ENCODE measurements at regions not wholly inside any gene's neighbourhood (a gene's known extent, or its start where the extent isn't known, plus 50 kb on each side); places are given as distances from the start of the nearest gene placed in this dataset.

DNA sequence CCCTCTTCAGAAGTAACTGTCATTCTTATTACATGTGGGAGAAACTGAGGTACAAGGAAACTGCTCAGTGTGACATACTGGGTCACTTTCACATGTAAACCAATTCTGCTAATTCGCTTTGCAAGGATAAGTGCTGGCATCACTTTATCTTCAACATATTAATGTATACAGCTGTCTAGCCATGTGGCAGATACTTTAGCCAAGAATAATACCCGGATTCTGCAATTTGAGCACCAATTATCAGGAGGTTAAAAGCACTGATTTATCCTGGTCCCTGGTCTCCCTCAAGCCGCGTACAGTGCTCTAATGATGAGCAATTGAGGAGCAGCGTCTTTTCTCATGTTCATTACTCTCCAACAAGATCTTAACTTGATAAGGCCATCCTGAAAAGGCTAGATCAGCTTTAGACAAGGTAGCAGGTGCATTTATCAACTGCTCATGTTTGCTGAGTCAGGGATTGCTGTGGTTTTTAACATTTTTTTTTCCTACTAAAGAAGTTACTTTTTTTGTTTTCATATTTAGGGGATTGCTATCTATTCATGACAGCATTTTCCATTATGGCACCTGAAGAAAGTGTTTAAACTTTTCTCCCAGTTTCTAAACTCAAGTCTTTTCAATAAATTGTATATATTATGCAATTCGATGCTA, 1066.3 kb upstream of the MAP3K7 start:
- H3K9ac ChIP-seq (ENCODE audit: insufficient read depth, low read length): no peak overlapping the region
- no peak overlapping the region for H2AFZ ChIP-seq (ENCODE audit: low read length)

DNA sequence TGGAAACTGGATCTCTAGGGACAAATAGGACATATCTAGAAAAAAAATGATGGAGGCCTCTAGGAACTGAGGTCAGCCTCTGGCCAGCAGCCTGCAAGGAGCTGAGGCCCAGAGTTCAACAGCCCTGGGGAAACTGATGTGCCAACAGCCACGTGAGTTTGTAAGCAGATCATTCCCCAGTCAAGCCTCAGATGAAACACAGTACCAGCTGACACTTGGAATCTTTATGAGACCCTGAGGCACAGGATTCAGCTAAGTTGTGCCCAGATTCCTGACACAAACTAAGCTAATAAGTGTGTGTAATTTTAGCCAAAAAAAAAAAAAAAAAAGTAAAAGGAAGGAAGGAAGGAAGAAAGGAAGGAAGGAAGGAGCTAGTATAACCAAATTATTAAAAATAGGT, 1059.8 kb upstream of the MAP3K7 start:
- no peak for TF ChIP-seq EZH2 (IDR thresholded peaks at IDR 0.05; ENCODE audit: low read length, missing control alignments)
- TF ChIP-seq, protein P1, sequence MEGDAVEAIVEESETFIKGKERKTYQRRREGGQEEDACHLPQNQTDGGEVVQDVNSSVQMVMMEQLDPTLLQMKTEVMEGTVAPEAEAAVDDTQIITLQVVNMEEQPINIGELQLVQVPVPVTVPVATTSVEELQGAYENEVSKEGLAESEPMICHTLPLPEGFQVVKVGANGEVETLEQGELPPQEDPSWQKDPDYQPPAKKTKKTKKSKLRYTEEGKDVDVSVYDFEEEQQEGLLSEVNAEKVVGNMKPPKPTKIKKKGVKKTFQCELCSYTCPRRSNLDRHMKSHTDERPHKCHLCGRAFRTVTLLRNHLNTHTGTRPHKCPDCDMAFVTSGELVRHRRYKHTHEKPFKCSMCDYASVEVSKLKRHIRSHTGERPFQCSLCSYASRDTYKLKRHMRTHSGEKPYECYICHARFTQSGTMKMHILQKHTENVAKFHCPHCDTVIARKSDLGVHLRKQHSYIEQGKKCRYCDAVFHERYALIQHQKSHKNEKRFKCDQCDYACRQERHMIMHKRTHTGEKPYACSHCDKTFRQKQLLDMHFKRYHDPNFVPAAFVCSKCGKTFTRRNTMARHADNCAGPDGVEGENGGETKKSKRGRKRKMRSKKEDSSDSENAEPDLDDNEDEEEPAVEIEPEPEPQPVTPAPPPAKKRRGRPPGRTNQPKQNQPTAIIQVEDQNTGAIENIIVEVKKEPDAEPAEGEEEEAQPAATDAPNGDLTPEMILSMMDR (conservative IDR thresholded peaks at IDR 0.05 in 1 of 2, IDR thresholded peaks at IDR 0.05 in 1 of 2; ENCODE audit: low read depth in 1 of 2, low read length in 2 of 2): no peak
- Histone ChIP-seq H3K27me3 (ENCODE audit: control insufficient read depth, insufficient read depth, low read length) (no peaks in the 10 kb centered on the region), H3K9ac (ENCODE audit: insufficient read depth, low read length) (no peak overlapping the region), H3K9me3 (ENCODE audit: control insufficient read depth, insufficient read depth, low read depth, low read length) (no peaks in the 10 kb centered on the region), H3K27ac (ENCODE audit: insufficient read depth, low read length) (no peak overlapping the region), H3K4me2 (ENCODE audit: extremely low read depth, insufficient read depth, low read length) (no peak overlapping the region), H4K20me1 (ENCODE audit: control insufficient read depth, extremely low read depth, insufficient read depth, low read length) (no peaks in the 10 kb centered on the region), H3K79me2 (ENCODE audit: control insufficient read depth, insufficient read depth, low read length) (no peaks in the 10 kb centered on the region), H3K36me3 (ENCODE audit: control insufficient read depth, insufficient read depth, low read length) (no peaks in the 10 kb centered on the region), H3K4me3 (replicated peaks in 1 of 4; ENCODE audit: control extremely low read depth in 1 of 4, insufficient read depth in 1 of 4, low read depth in 3 of 4, low read length in 4 of 4) (no peak overlapping the region), H2AFZ (ENCODE audit: low read length) (no peak overlapping the region), H3K4me1 (ENCODE audit: control insufficient read depth, extremely low read depth, insufficient read depth, low read length) (no peaks in the 10 kb centered on the region)
- no peak for DNase-seq (ENCODE audit: low read depth in 2 of 2)

More for the DNA sequence above, 1066.3 kb upstream of the MAP3K7 start:
- Histone ChIP-seq H3K9me3 (ENCODE audit: control insufficient read depth, insufficient read depth, low read depth, low read length) (no peaks in the 10 kb centered on the region), H3K4me3 (replicated peaks in 1 of 4; ENCODE audit: control extremely low read depth in 1 of 4, insufficient read depth in 1 of 4, low read depth in 3 of 4, low read length in 4 of 4) (no peak overlapping the region), H3K27ac (ENCODE audit: insufficient read depth, low read length) (no peak overlapping the region), H3K79me2 (ENCODE audit: control insufficient read depth, insufficient read depth, low read length) (no peaks in the 10 kb centered on the region), H4K20me1 (ENCODE audit: control insufficient read depth, extremely low read depth, insufficient read depth, low read length) (no peaks in the 10 kb centered on the region), H3K36me3 (ENCODE audit: control insufficient read depth, insufficient read depth, low read length) (no peaks in the 10 kb centered on the region), H3K4me2 (ENCODE audit: extremely low read depth, insufficient read depth, low read length) (no peak overlapping the region), H3K4me1 (ENCODE audit: control insufficient read depth, extremely low read depth, insufficient read depth, low read length) (no peaks in the 10 kb centered on the region), H3K27me3 (ENCODE audit: control insufficient read depth, insufficient read depth, low read length) (no peaks in the 10 kb centered on the region)
- no peak for TF ChIP-seq EZH2 (IDR thresholded peaks at IDR 0.05; ENCODE audit: low read length, missing control alignments)
- TF ChIP-seq, protein P1 (conservative IDR thresholded peaks at IDR 0.05 in 1 of 2, IDR thresholded peaks at IDR 0.05 in 1 of 2; ENCODE audit: low read depth in 1 of 2, low read length in 2 of 2): no peak
- peak in 1 of 2 donors; percentile 10 for DNase-seq (ENCODE audit: low read depth in 2 of 2)

DNA sequence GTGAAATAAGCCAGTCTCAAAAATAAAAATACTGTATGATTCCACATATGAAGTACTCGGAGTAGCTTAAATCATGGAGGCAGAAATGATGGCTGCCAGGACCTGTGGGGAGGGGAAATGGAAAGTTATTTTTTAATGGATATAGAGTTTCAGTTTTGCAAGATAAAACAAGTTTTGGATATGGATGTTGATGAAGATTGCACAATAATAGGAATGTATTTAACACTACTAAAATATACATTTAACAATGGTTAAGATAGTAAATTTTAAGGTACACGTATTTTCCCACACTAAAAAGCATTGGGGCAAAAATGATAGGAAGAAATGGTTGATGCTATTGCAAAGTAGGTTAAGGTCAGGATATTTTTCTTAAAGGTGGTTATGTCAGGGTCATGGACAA, 1058.9 kb upstream of the MAP3K7 start:
- H3K79me2 ChIP-seq (ENCODE audit: control insufficient read depth, insufficient read depth, low read length): no peaks in the 10 kb centered on the region
- no peak overlapping the region for H3K4me2 ChIP-seq (ENCODE audit: extremely low read depth, insufficient read depth, low read length)
- no peaks in the 10 kb centered on the region for H3K36me3 ChIP-seq (ENCODE audit: control insufficient read depth, insufficient read depth, low read length)
- TF ChIP-seq, protein P1 (conservative IDR thresholded peaks at IDR 0.05 in 1 of 2, IDR thresholded peaks at IDR 0.05 in 1 of 2; ENCODE audit: low read depth in 1 of 2, low read length in 2 of 2): no peak
- no peak for TF ChIP-seq EZH2 (IDR thresholded peaks at IDR 0.05; ENCODE audit: low read length, missing control alignments)
- no peak overlapping the region for H3K27ac ChIP-seq (ENCODE audit: insufficient read depth, low read length)
- H3K27me3 ChIP-seq (ENCODE audit: control insufficient read depth, insufficient read depth, low read length): no peaks in the 10 kb centered on the region
- no peak for DNase-seq (ENCODE audit: low read depth in 2 of 2)
- no peaks in the 10 kb centered on the region for H3K4me1 ChIP-seq (ENCODE audit: control insufficient read depth, extremely low read depth, insufficient read depth, low read length)
- no peak overlapping the region for H3K4me3 ChIP-seq (replicated peaks in 1 of 4; ENCODE audit: control extremely low read depth in 1 of 4, insufficient read depth in 1 of 4, low read depth in 3 of 4, low read length in 4 of 4)
- no peaks in the 10 kb centered on the region for H3K9me3 ChIP-seq (ENCODE audit: control insufficient read depth, insufficient read depth, low read depth, low read length)
- no peak overlapping the region for H2AFZ ChIP-seq (ENCODE audit: low read length)
- H4K20me1 ChIP-seq (ENCODE audit: control insufficient read depth, extremely low read depth, insufficient read depth, low read length): no peaks in the 10 kb centered on the region
- H3K9ac ChIP-seq (ENCODE audit: insufficient read depth, low read length): no peak overlapping the region

Data from fibroblast of lung (primary cell).